ENCODE measurements at regions not wholly inside any gene's neighbourhood (a gene's known extent, or its start where the extent isn't known, plus 50 kb on each side); places are given as distances from the start of the nearest gene placed in this dataset.
"Not testable (repeated sequence)": the region's sequence is repeated elsewhere in the genome, so short reads cannot be mapped to it uniquely, and the experiment has no call there.

GRCh38 chr9:25808554-25808953 lies 130.3 kb upstream of the TUSC1 start:
- Mint-ChIP-seq H3K9me3 (peaks cover 24% of the 10 kb centered on the region), H3K36me3 (ENCODE audit: insufficient read depth) (no peaks in the 10 kb centered on the region), H3K4me1 (ENCODE audit: low read depth) (no peaks in the 10 kb centered on the region), H3K4me3 (no peak overlapping the region), H3K27me3 (ENCODE audit: low read depth) (no peaks in the 10 kb centered on the region)
- no peak for ATAC-seq
- no peak for DNase-seq

- no peak overlapping the region for H3K4me3 Mint-ChIP-seq
- ATAC-seq (no peak), DNase-seq (no peak)
- no peaks in the 10 kb centered on the region for H3K27me3 Mint-ChIP-seq (ENCODE audit: low read depth)
- peaks cover 19% of the 10 kb centered on the region for H3K9me3 Mint-ChIP-seq
- no peaks in the 10 kb centered on the region for H3K36me3 Mint-ChIP-seq (ENCODE audit: insufficient read depth)
- H3K4me1 Mint-ChIP-seq (ENCODE audit: low read depth), result no peaks in the 10 kb centered on the region
Observed at GRCh38 chr9:25804856-25805255, 126.6 kb upstream of the TUSC1 start.

- not testable (repeated sequence) for DNase-seq; H3K36me3 Mint-ChIP-seq (ENCODE audit: insufficient read depth); H3K4me3 Mint-ChIP-seq; H3K27me3 Mint-ChIP-seq (ENCODE audit: low read depth); ATAC-seq; H3K4me1 Mint-ChIP-seq (ENCODE audit: low read depth)
- H3K9me3 Mint-ChIP-seq, result peaks cover 21% of the 10 kb centered on the region
Observed at GRCh38 chr9:25801989-25802388, 123.7 kb upstream of the TUSC1 start.

GRCh38 chr9:25773805-25774204 lies 95.6 kb upstream of the TUSC1 start:
- no peak for ATAC-seq
- H3K4me1 Mint-ChIP-seq (ENCODE audit: low read depth), result no peaks in the 10 kb centered on the region
- no peak overlapping the region for H3K4me3 Mint-ChIP-seq
- peaks cover 27% of the 10 kb centered on the region for H3K9me3 Mint-ChIP-seq
- no peaks in the 10 kb centered on the region for H3K36me3 Mint-ChIP-seq (ENCODE audit: insufficient read depth)
- DNase-seq, result no peak
- H3K27me3 Mint-ChIP-seq (ENCODE audit: low read depth), result no peaks in the 10 kb centered on the region

GRCh38 chr9:25755951-25756350 lies 77.7 kb upstream of the TUSC1 start:
- H3K9me3 Mint-ChIP-seq, result peaks cover 40% of the 10 kb centered on the region
- H3K4me1 Mint-ChIP-seq (ENCODE audit: low read depth), result no peaks in the 10 kb centered on the region
- no peaks in the 10 kb centered on the region for H3K27me3 Mint-ChIP-seq (ENCODE audit: low read depth)
- ATAC-seq (no peak), DNase-seq (no peak)
- no peaks in the 10 kb centered on the region for H3K36me3 Mint-ChIP-seq (ENCODE audit: insufficient read depth)
- no peak overlapping the region for H3K4me3 Mint-ChIP-seq

- Mint-ChIP-seq H3K4me1 (ENCODE audit: low read depth) (no peaks in the 10 kb centered on the region), H3K36me3 (ENCODE audit: insufficient read depth) (no peaks in the 10 kb centered on the region), H3K27me3 (ENCODE audit: low read depth) (no peaks in the 10 kb centered on the region), H3K9me3 (peaks cover 34% of the 10 kb centered on the region), H3K4me3 (no peak overlapping the region)
- ATAC-seq (no peak), DNase-seq (no peak)
Observed at GRCh38 chr9:25752398-25752797, 74.2 kb upstream of the TUSC1 start.

GRCh38 chr9:25742256-25742655 lies 64.0 kb upstream of the TUSC1 start:
- Mint-ChIP-seq H3K4me3 (no peak overlapping the region), H3K4me1 (ENCODE audit: low read depth) (no peaks in the 10 kb centered on the region), H3K36me3 (ENCODE audit: insufficient read depth) (no peaks in the 10 kb centered on the region), H3K27me3 (ENCODE audit: low read depth) (no peaks in the 10 kb centered on the region), H3K9me3 (peaks cover 15% of the 10 kb centered on the region)
- ATAC-seq (no peak), DNase-seq (no peak)

GRCh38 chr9:25733336-25733982 lies 55.2 kb upstream of the TUSC1 start:
- Mint-ChIP-seq H3K36me3 (ENCODE audit: insufficient read depth) (no peaks in the 10 kb centered on the region), H3K27me3 (ENCODE audit: low read depth) (no peaks in the 10 kb centered on the region), H3K9me3 (peaks cover 16% of the 10 kb centered on the region), H3K4me3 (no peak overlapping the region), H3K4me1 (ENCODE audit: low read depth) (no peaks in the 10 kb centered on the region)
- ATAC-seq (no peak), DNase-seq (no peak)

- H3K27me3 Mint-ChIP-seq (ENCODE audit: low read depth); H3K4me1 Mint-ChIP-seq (ENCODE audit: low read depth); DNase-seq; ATAC-seq; H3K36me3 Mint-ChIP-seq (ENCODE audit: insufficient read depth); H3K4me3 Mint-ChIP-seq: not testable (repeated sequence)
- H3K9me3 Mint-ChIP-seq, result peaks cover 16% of the 10 kb centered on the region
Observed at GRCh38 chr9:25731895-25732794, 53.9 kb upstream of the TUSC1 start.

All from activated T-cell treated with anti-CD3 and anti-CD28 coated beads, Interleukin-2, amount 50 U/mL, for 4 hours (primary cell).